ENCODE measurements at regions not wholly inside any gene's neighbourhood (a gene's known extent, or its start where the extent isn't known, plus 50 kb on each side); places are given as distances from the start of the nearest gene placed in this dataset.

DNA sequence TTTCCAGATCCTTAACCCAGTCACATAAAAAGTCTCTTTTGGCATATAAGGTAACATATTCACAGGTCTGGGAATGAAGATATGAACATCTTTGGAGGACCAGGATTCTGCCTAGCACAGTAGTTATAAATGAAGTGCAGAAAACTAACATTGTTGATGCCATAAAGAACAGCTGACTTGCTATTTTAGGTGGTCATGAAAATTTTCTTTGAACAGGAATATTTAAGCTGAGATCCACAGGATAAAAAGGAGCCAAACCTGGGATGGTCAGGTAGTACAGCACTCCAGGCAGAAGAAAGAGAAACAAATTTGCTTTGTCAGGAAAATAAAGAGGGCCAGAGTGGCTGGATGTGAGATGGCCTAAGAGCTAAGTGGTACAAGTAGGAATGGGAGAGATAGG lies 80.0 kb downstream of the CENPW start:
- in situ Hi-C loops (cut with HindIII; ENCODE audit: low sequenced_read_pairs) = no loop called here

DNA sequence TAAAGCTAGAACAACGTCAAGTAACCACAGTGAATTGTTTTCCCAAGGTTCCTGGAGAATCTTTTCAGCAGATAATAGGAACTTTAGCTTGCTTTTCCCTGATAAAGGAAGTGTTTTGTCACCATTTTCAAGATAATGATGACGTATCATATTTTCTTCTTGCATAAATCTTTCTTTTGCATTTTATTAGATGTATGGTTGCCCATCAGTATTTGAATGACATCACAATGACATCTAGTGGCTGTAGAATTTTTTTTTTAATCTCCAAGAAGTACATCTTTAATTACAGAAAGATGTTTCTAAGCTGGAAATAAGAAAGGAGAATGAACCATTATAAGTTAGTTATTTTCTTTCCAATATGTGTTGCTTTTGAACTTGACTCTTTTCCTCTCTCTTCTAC lies 83.0 kb downstream of the CENPW start:
- in situ Hi-C loops (cut with HindIII; ENCODE audit: low sequenced_read_pairs) = no loop called here

DNA sequence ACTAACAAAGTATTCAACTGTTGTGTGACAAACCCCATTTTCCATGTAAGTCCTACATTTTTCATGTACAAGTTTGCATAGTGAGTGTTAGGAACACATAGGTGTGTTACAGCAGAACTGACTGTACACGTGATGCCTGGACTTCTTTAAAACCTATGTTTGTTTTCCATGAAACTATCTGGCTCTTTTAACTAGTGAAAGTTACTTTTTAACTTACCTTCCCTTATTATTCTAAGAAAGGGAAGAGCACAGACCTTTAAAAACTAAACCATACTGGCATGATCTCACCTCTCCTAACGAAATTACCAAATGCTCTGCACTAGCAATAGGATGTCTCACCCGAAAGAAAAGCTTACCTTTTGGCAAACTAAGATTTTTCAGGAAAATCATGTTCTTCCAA lies 87.8 kb downstream of the CENPW start:
- in situ Hi-C loops (cut with HindIII; ENCODE audit: low sequenced_read_pairs) = no loop called here

DNA sequence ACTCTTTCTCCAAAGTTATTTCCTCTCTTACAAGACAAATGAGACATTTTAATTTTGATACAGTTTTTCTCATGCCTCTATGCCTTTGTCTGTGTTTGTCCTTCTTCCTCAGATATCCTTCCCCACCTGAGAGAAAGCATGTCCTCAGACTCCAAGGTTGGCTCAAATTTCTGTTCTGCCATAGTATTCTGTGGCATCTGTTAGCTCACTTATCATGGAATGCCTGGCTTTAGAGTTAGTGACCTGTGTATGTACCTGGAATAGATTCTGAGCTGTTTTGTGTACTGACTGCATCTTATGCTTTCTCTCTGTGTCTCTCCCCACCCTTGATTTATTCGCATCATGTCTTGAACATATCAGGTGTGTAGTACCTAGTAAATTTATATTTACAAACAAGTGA lies 90.0 kb downstream of the CENPW start:
- in situ Hi-C loops (cut with HindIII; ENCODE audit: low sequenced_read_pairs) = no loop called here

DNA sequence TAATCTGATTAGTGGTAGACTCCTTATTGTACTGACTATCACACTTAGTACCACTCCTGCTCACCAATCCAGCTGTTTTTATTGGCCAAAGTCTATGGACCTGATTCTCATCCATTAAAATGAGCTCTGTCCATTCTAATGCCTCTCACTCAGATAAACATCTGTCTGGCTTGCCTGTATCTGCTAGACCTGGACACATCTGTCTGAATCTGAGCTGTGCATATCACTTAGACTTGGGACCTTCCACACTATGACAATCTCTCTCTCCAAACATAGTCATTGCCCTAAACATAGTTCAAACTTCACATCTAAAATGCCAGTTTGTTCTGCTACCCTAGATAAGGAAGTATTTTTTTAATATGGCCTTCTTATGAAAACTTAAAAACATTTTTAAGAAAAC lies 92.6 kb downstream of the CENPW start:
- in situ Hi-C loops (cut with HindIII; ENCODE audit: low sequenced_read_pairs) = no loop called here

DNA sequence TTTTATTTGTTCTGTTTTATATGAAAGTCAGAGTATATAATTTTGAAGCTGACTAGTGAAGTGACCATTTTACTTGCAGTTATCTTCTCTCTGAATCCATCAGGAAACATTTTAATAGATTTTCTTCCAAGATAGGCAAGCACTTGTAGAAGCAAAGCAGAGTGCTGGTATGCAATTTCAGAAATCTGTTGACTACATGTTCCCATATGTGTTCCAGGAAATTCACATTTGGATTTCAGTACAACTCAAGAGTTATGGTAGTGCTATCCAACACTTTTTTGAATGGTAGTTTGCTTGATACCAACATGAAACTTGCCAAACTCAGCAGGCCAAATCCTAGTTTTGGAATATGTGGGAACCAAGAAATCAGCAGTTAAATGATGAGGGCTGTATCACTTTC lies 94.0 kb downstream of the CENPW start:
- in situ Hi-C loops (cut with HindIII; ENCODE audit: low sequenced_read_pairs) = no loop called here

DNA sequence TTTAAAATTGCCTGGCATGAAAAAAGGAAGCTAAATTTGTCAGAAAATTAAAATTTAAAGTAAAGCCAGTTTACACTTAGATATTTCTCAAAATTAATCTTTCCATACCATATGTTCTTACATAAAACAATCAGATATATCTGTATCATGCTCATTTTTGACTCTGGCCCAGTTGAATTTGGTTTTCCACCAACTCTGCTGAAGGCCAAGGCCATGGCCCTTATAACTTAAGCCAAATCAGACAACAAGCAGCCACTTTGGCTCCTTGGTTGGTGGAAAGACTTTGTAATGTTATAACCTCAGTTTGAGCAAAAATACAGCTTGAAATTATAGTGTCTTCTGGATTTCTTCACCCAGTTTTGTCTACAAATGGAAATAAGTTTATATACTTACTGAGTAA lies 97.3 kb downstream of the CENPW start:
- in situ Hi-C loops (cut with HindIII; ENCODE audit: low sequenced_read_pairs) = no loop called here

DNA sequence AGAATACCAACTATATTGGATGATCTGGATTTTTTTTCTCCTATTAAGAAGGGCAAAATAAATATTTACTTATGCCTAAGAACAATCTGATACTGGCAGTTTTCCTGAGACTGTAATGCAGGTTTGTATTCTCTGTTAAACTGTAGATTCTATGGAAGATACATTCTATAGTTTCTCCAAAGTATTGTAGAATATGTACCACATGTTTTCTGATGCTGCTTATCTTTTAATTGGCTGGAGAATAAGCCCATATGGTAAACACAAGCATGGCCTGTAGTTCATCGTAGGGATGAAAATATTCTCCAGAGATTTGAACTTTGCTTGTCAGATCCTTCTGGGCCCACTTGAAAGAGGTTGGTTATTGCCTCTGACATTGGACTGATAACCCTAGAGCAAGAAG lies 99.1 kb downstream of the CENPW start:
- in situ Hi-C loops (cut with HindIII; ENCODE audit: low sequenced_read_pairs) = no loop called here

DNA sequence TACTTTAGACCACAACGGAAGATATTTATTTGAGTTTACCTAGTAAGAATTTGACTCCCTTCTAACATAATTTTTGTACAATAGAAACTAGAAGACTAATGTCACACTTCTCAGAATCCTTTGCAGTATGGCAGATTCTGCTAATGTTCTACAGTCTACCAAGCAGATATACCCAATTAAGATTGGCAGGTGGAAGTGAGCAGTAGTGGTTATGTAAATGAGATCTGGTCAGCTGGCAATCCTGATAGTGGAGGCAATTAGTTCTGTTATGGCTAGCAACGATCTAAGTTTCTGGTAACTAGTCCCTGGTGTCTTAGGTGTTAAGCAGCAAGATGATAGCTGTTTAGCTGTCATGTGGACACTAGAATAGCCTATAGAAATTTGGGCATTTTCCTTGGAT lies 101.0 kb downstream of the CENPW start:
- in situ Hi-C loops (cut with HindIII; ENCODE audit: low sequenced_read_pairs) = no loop called here

DNA sequence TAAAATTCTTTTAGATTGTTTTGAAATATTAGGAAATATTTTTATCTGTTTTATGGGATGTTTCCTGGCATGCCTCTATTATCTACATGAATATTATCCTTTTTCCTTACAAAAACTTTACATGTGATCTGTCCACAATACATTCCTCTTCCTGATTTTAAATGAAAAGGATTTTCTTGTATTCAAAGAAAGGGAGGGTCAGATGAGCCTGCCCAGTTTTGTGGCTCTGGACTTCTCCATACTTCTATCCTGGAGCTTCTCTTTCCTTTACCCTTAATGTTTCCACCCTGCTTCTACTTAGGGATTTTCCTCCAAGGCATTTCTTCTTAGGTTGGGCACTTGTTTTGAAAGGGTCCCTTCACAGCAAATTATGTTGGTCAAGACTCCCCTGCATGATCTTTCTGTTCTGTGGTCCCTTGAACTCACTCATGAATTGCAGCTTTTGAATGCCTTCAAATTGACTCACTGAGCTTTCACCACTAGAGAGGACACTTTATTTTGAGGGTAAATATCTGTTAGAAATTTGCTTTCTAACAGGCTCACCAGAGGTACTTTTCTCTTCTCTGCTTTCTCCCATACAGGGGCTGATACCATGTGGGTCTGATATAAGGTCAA lies 104.9 kb downstream of the CENPW start:
- in situ Hi-C loops (cut with HindIII; ENCODE audit: low sequenced_read_pairs) = no loop called here

DNA sequence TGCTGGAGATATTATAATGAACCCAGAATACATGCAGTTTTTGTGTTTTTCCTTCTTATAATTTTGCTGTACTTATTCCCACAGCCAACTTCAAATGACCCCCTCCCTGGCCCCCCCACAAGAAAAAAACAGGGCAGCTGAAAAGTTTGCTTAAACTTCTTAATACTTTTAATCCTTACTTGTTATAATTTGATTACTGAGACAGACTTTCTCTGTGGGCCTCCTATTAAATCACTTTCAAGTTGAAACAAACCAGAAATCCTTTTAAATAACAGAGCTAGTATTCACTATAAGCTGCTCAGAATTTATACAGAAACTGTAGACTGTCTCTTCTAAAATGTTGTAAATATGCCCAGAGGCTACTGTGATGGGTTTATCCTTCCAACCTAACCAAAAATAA lies 106.3 kb downstream of the CENPW start:
- in situ Hi-C loops (cut with HindIII; ENCODE audit: low sequenced_read_pairs) = no loop called here

DNA sequence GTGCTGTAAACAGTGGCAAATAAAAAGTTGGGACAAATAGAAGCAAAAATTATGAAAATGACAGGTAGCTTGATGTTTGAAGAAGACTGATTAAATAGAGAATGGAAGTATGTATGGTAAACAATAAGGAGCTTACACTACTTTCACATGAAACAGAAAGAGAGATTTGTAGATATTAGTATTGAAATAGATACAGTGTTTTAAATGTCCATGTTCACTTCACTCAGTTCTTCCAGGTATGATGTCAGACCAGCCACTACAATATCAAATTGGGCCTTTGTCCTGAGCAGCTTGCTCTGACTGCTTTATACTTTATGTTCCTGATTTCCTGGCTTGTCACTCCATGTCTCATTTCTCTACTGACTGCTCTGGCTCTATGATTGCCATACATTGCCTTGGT lies 107.5 kb downstream of the CENPW start:
- in situ Hi-C loops (cut with HindIII; ENCODE audit: low sequenced_read_pairs) = no loop called here

DNA sequence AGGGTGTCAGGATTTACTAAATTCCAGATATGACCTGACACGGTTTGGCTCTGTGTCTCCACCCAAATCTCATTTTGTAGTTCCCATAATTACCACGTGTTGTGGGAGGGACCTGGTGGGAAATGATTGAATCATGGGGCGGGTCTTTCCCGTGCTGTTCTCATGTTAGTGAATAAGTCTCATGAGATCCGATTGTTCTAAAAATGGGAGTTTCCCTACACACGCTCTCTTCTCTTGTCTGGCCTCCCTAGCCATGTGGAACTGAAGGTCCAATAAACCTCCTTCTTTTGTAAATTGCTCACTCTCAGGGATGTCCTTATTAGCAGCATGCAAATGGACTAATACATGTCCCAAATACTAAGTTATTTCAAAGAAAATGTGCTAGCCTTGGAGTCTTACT lies 121.1 kb downstream of the CENPW start:
- in situ Hi-C loops (cut with HindIII; ENCODE audit: low sequenced_read_pairs) = no loop called here

DNA sequence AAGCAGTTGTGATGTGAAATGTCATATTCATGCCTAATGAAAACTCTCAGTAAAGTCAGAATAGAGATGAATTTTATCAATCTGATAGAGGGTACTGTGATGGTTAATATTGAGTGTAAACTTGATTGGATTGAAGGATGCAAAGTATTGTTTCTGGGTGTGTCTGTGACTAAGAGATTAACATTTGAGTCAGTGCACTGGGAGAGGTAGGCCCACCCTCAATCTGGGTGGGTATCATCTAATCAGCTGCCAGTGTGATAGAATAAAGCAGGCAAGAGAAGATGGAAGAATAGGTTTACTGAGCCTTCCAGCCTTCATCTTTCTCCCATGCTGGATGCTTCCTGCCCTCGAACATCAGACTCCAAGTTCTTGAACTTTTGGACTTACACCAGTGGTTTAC lies 124.3 kb downstream of the CENPW start:
- in situ Hi-C loops (cut with HindIII; ENCODE audit: low sequenced_read_pairs) = no loop called here

DNA sequence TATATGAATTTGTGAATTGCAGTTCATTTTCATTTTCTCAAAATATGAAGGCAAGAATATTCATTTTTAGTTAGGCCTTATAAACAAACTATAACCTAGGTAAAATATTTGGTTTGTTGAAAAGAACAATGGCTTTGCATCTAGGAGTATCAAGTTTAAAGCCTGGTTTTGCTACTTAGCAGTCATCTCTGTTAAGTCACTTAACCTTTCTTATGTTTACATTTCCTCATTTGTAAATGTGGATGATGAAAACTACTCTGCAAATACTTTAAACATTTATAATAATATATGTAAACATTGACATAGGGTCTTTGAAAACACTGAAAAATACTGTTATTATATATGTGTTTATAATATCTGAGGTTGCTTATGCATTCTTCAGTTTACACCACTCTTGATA lies 135.5 kb downstream of the CENPW start:
- in situ Hi-C loops (cut with HindIII; ENCODE audit: low sequenced_read_pairs) = no loop called here

DNA sequence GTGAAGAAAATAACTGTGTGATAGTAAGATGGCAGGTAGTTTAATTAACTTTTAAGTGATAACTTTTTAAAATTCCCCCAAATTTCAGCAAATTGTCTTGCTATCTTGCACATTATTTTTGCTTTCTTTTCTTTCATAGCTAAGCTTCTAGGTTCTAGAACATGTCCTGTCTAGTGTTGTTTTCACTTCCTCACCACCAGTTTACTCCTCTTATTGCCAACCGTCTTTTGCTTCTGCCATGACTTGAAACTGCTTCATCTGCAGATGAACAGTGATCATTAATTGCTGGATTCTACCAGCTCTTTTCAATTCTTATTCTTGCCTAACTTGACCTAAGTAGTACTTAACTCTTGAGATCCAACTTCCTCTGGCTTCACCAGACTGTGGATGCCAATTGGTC lies 137.8 kb downstream of the CENPW start:
- in situ Hi-C loops (cut with HindIII; ENCODE audit: low sequenced_read_pairs) = no loop called here

DNA sequence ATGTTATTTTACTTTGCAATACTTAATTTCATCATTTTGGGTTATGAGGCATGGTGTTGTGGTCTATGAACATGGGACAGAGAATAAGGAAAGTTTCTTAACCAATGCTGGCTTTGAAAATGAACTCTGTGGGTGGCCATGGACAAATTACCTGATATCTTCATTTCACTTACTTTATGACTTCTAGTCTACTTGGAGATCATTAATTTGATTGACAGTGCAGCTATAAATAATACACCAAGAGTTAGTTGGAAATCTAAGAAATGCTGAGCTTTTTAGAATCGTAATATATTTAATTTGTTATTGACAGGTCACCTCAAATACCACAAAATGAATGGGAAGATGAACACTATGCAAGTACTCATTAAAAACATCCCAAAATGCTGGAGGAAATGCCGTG lies 140.4 kb downstream of the CENPW start:
- in situ Hi-C loops (cut with HindIII; ENCODE audit: low sequenced_read_pairs) = no loop called here

DNA sequence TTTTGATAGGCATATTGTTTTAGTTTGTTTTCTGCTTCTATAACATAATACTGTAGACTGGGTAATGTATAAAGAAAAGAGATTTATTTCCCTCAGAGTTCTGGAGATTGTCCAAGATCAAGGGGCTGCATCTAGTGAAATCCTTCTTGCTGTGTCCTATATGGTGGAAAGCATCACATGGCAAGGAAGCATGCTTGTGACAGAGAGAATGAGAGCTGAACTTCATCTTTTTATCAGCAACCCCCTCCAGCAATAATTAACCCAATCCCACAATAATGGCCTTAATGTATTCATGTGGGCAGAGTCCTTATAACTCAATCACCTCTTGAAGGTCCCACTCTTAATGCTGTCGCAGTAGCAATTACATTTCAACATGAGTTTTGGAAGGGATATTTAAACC lies 141.4 kb downstream of the CENPW start:
- in situ Hi-C loops (cut with HindIII; ENCODE audit: low sequenced_read_pairs) = no loop called here

DNA sequence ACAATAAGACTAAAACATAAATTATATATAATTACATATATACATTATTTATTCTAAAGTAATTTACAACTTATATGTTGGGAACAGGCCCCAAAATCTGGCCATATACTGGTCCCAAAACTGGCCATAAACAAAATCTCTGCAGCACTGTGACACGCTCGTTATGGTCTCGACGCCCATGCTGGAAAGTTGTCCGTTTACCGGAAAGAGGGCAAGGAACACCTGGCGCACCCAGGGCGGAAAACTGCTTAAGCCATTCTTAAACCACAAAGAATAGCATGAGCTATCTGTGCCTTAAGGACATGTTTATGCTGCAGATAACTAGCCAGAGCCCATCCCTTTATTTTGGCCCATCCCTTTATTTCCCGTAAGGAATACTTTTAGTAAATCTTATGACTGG lies 164.9 kb downstream of the CENPW start:
- in situ Hi-C loops (cut with HindIII; ENCODE audit: low sequenced_read_pairs) = no loop called here

DNA sequence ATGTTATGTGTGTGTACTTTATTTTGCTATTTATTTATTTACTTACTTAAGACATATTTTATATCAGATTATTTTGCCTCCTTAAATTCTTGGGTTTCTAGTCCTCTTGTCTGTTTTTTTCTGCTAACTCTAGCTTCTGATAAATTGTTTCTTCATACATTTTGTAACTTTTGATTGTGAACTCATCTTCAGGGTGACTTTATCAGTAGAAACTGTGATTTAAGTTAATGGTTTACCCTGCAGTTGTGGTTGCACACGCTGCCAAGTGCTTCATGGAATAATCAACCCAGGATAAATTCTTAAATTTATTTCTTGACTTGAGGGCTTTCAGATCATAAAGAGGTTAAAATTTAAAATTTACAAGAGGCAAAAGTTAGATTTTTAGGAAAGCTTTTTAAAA lies 173.3 kb downstream of the CENPW start:
- in situ Hi-C loops (cut with HindIII; ENCODE audit: low sequenced_read_pairs) = no loop called here

DNA sequence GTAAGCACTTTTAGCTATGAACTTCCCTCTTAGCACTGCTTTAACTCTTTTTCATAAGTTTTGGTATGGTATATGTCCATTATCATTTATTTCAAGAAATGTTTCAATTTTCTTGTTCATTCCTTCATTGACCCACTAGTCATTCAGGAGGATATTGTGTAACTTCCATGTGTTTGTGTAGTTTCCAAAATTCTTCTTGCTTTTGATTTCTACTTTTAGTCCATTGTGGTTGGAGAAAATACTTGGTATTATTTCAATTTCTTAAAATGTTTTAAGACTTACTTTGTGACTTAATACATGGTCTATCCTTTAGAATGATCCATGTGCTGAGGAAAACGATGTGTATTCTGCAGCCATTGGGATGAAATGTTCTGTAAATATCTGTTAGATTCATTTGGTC lies 176.5 kb downstream of the CENPW start:
- in situ Hi-C loops (cut with HindIII; ENCODE audit: low sequenced_read_pairs) = no loop called here

DNA sequence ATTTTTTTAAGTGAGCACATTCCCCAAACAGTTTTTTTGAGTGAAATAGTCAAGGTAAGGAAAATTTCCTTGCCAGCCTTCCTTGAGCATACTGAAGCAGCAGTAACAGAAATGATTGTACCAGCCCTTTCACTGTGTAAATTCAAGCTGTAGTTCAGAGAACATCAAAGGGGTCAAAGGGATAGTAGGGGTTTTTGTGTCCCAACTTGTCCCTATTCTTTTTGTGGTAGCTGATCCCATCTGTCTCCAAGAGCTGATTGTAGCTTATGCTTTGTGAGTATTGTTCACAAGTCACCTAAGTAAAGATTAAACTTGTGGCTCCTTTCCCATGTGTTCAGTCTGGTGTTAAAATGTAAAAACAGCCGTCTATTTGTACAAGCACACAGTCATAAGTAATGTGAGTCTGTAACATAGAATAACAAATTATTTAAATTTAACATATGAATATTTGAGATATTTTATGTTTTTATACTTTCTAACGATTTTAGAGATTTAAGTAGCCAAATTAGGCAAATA lies 185.0 kb downstream of the CENPW start:
- in situ Hi-C loops (cut with HindIII; ENCODE audit: low sequenced_read_pairs) = no loop called here

DNA sequence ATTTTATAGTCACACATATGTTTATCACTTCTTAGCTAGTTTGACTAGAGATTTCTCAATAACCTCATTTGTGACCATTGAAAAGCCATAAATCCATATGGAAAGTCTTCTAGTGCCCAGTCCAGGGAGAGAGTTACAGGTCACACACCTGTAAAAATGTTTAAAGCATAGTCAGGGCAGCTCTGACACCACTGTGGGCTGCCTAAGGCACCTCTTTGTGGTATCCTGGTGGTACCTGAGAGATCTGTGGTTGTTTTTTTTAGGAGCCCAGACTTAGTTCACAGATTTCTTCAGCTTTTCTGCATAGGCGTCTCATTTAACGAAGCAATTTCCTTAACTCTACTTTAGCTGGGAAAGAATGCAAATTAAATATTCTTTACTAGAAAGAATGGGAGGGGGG lies 186.6 kb downstream of the CENPW start:
- in situ Hi-C loops (cut with HindIII; ENCODE audit: low sequenced_read_pairs) = no loop called here
